HG02610 (cell line): ENCODE measurements at regions not wholly inside any gene's neighbourhood (a gene's known extent, or its start where the extent isn't known, plus 50 kb on each side); places are given as distances from the start of the nearest gene placed in this dataset.

Experiments
- ATAC-seq: cut with Tn5 transposase; IDR thresholded peaks from one replicate; pipeline ENCODE4 v1.9.1; 2021; ENCODE audit warnings: mild to moderate bottlenecking, moderate library complexity; ENCODE audit not compliant: unreplicated experiment

GRCh38 chr4:4775493-4776004 is 83.9 kb upstream of the MSX1 start:
- ATAC-seq = no peak

GRCh38 chr4:4772534-4772933 is 86.9 kb upstream of the MSX1 start:
- no peak for ATAC-seq

- no peak for ATAC-seq
These were observed 88.3 kb upstream of the MSX1 start for GRCh38 chr4:4771160-4771559.

GRCh38 chr4:4770610-4771009 is 88.9 kb upstream of the MSX1 start:
- ATAC-seq = no peak

- no peak for ATAC-seq
These were observed 92.9 kb upstream of the MSX1 start for GRCh38 chr4:4766564-4766963.

- no peak for ATAC-seq
These were observed 93.7 kb upstream of the MSX1 start for GRCh38 chr4:4765811-4766210.

- ATAC-seq = no peak
These were observed 94.9 kb upstream of the MSX1 start for GRCh38 chr4:4764558-4764905.

GRCh38 chr4:4763822-4764557 is 95.5 kb upstream of the MSX1 start:
- ATAC-seq = no peak

GRCh38 chr4:4762909-4763821 is 96.3 kb upstream of the MSX1 start:
- ATAC-seq = peak; percentile 88

- ATAC-seq = no peak
These were observed 97.2 kb upstream of the MSX1 start for GRCh38 chr4:4762300-4762699.

- ATAC-seq = no peak
These were observed 98.1 kb upstream of the MSX1 start for GRCh38 chr4:4761128-4761982.

GRCh38 chr4:4759883-4760282 is 99.6 kb upstream of the MSX1 start:
- ATAC-seq = no peak

- ATAC-seq = no peak
These were observed 100.2 kb upstream of the MSX1 start for GRCh38 chr4:4759232-4759631.

GRCh38 chr4:4758681-4759080 is 100.8 kb upstream of the MSX1 start:
- ATAC-seq = peak; percentile 30

- ATAC-seq = no peak
These were observed 104.2 kb upstream of the MSX1 start for GRCh38 chr4:4755306-4755705.

- ATAC-seq = no peak
These were observed 104.8 kb upstream of the MSX1 start for GRCh38 chr4:4754641-4755040.

- ATAC-seq = no peak
These were observed 105.8 kb upstream of the MSX1 start for GRCh38 chr4:4753643-4754042.

- no peak for ATAC-seq
These were observed 106.7 kb upstream of the MSX1 start for GRCh38 chr4:4752576-4753401.

- ATAC-seq = no peak
These were observed 107.4 kb upstream of the MSX1 start for GRCh38 chr4:4752025-4752424.

GRCh38 chr4:4750187-4750586 is 109.3 kb upstream of the MSX1 start:
- ATAC-seq = no peak
